ENCODE measurements at regions not wholly inside any gene's neighbourhood (a gene's known extent, or its start where the extent isn't known, plus 50 kb on each side); places are given as distances from the start of the nearest gene placed in this dataset.

GRCh38 chr20:30168025-30168799 is 1089.3 kb upstream of the DEFB115 start:
- TF ChIP-seq EZH2phosphoT487 (conservative IDR thresholded peaks at IDR 0.05; ENCODE audit: low read length), result no peak
- TF ChIP-seq, protein P1, sequence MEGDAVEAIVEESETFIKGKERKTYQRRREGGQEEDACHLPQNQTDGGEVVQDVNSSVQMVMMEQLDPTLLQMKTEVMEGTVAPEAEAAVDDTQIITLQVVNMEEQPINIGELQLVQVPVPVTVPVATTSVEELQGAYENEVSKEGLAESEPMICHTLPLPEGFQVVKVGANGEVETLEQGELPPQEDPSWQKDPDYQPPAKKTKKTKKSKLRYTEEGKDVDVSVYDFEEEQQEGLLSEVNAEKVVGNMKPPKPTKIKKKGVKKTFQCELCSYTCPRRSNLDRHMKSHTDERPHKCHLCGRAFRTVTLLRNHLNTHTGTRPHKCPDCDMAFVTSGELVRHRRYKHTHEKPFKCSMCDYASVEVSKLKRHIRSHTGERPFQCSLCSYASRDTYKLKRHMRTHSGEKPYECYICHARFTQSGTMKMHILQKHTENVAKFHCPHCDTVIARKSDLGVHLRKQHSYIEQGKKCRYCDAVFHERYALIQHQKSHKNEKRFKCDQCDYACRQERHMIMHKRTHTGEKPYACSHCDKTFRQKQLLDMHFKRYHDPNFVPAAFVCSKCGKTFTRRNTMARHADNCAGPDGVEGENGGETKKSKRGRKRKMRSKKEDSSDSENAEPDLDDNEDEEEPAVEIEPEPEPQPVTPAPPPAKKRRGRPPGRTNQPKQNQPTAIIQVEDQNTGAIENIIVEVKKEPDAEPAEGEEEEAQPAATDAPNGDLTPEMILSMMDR (IDR thresholded peaks at IDR 0.05; ENCODE audit: insufficient read depth, low read length, poor library complexity, severe bottlenecking), result no peak

Measured in SU-DHL-6 (cell line).